ENCODE measurements at regions not wholly inside any gene's neighbourhood (a gene's known extent, or its start where the extent isn't known, plus 50 kb on each side); places are given as distances from the start of the nearest gene placed in this dataset.

- Mint-ChIP-seq H3K4me3 (ENCODE audit: low read depth, unreplicated experiment) (no peak overlapping the region), H3K27me3 (ENCODE audit: unreplicated experiment) (no peaks in the 10 kb centered on the region), H3K36me3 (ENCODE audit: insufficient read depth, unreplicated experiment) (no peaks in the 10 kb centered on the region), H3K4me1 (ENCODE audit: low read depth, unreplicated experiment) (no peaks in the 10 kb centered on the region), H3K9me3 (ENCODE audit: low read depth, unreplicated experiment) (no peaks in the 10 kb centered on the region), H3K27ac (ENCODE audit: unreplicated experiment) (no peak overlapping the region)
- no peak for DNase-seq
- no peak for TF ChIP-seq CTCF (IDR thresholded peaks at IDR 0.05; ENCODE audit: unreplicated experiment)
- CTCF ChIA-PET: no interaction called here
- intact Hi-C loops (cut with micrococcal nuclease; ENCODE audit: unreplicated experiment): no loop called here
- no TSS peak for BruUV-seq (replicated peaks)
These were observed 234.8 kb downstream of the AUH start for GRCh38 chr9:91126761-91127445.

GRCh38 chr9:91127653-91128052 lies 234.1 kb downstream of the AUH start:
- no peak for DNase-seq
- intact Hi-C loops (cut with micrococcal nuclease; ENCODE audit: unreplicated experiment): no loop called here
- Mint-ChIP-seq H3K27ac (ENCODE audit: unreplicated experiment) (no peak overlapping the region), H3K4me3 (ENCODE audit: low read depth, unreplicated experiment) (no peak overlapping the region), H3K36me3 (ENCODE audit: insufficient read depth, unreplicated experiment) (no peaks in the 10 kb centered on the region), H3K27me3 (ENCODE audit: unreplicated experiment) (no peaks in the 10 kb centered on the region), H3K4me1 (ENCODE audit: low read depth, unreplicated experiment) (no peaks in the 10 kb centered on the region), H3K9me3 (ENCODE audit: low read depth, unreplicated experiment) (no peaks in the 10 kb centered on the region)
- CTCF ChIA-PET: no interaction called here
- BruUV-seq (replicated peaks): no TSS peak
- TF ChIP-seq CTCF (IDR thresholded peaks at IDR 0.05; ENCODE audit: unreplicated experiment): no peak

DNA sequence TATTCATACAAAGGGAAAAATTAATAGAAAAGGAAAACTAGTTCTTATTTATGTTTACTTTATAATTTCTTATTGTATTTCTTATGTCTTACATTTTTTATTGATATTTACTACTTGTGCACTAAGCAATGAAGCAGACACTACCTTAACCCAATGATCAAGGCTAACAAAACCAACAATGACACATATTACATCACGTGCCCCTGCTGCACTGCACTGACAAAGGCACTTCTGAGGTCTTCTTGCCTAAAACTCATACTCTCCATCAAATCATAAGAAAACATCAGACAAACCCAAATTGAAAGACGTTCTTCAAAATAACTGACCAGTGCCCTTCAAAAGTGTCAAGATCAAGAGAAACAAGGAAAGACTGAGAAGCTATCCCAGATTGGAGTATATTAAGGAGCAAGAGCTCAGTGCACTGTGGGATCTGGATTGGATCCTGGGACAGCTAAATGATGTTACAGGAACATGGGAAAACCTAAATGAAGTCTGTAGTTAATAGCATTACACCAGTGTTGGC lies 230.9 kb downstream of the AUH start:
- intact Hi-C loops (cut with micrococcal nuclease; ENCODE audit: unreplicated experiment): no loop called here
- BruUV-seq (replicated peaks): no TSS peak
- no peak for TF ChIP-seq CTCF (IDR thresholded peaks at IDR 0.05; ENCODE audit: unreplicated experiment)
- Mint-ChIP-seq H3K9me3 (ENCODE audit: low read depth, unreplicated experiment) (no peaks in the 10 kb centered on the region), H3K4me1 (ENCODE audit: low read depth, unreplicated experiment) (no peaks in the 10 kb centered on the region), H3K27ac (ENCODE audit: unreplicated experiment) (peak overlapping the region; percentile 54), H3K4me3 (ENCODE audit: low read depth, unreplicated experiment) (no peak overlapping the region), H3K27me3 (ENCODE audit: unreplicated experiment) (no peaks in the 10 kb centered on the region), H3K36me3 (ENCODE audit: insufficient read depth, unreplicated experiment) (no peaks in the 10 kb centered on the region)
- CTCF ChIA-PET: interaction anchor here (1.2 kb wide), 1 partner anchor 41 kb away, joined by 3 read pairs; no protein-coding TSS in a partner anchor
- no peak for DNase-seq

- CTCF ChIA-PET: interaction anchor here (1.2 kb wide), 1 partner anchor 42 kb away, joined by 3 read pairs; no protein-coding TSS in a partner anchor
- no peak overlapping the region for H3K4me3 Mint-ChIP-seq (ENCODE audit: low read depth, unreplicated experiment)
- peak overlapping the region; percentile 54 for H3K27ac Mint-ChIP-seq (ENCODE audit: unreplicated experiment)
- TF ChIP-seq CTCF (IDR thresholded peaks at IDR 0.05; ENCODE audit: unreplicated experiment): no peak
- H3K4me1 Mint-ChIP-seq (ENCODE audit: low read depth, unreplicated experiment): no peaks in the 10 kb centered on the region
- DNase-seq: peak; percentile 52
- BruUV-seq (replicated peaks): no TSS peak
- intact Hi-C loops (cut with micrococcal nuclease; ENCODE audit: unreplicated experiment): no loop called here
- no peaks in the 10 kb centered on the region for H3K9me3 Mint-ChIP-seq (ENCODE audit: low read depth, unreplicated experiment)
- no peaks in the 10 kb centered on the region for H3K27me3 Mint-ChIP-seq (ENCODE audit: unreplicated experiment)
- H3K36me3 Mint-ChIP-seq (ENCODE audit: insufficient read depth, unreplicated experiment): no peaks in the 10 kb centered on the region
These were observed 230.3 kb downstream of the AUH start for GRCh38 chr9:91131433-91131839.

Data from Calu3 (cell line).